Heart right ventricle (tissue), 16 donors: ENCODE measurements at regions not wholly inside any gene's neighbourhood (a gene's known extent, or its start where the extent isn't known, plus 50 kb on each side); places are given as distances from the start of the nearest gene placed in this dataset.
"Not testable (repeated sequence)": the region's sequence is repeated elsewhere in the genome, so short reads cannot be mapped to it uniquely, and the experiment has no call there.

ENCODE experiments used
- ATAC-seq, 8 donors: fragments of 200-7000 bp; cut with Tn5 transposase; one replicate each; pipeline ENCODE4 v1.9.1; 2020; ENCODE audit warnings: mild to moderate bottlenecking in 8 of 8, moderate library complexity in 8 of 8, moderate number of reproducible peaks in 1 of 8
- DNase-seq, 2 donors: peaks; one replicate each; pipeline ENCODE4 v3.0.0-alpha.2; 2020
- H3K27ac ChIP-seq, 10 donors: fragments of 200-600 bp; sonication (generic) in 2 of 10; one replicate each; pipeline versions ENCODE4 v1.5.0 to v1.8.0; 2020 to 2022; ENCODE audit warnings: mild to moderate bottlenecking in 3 of 10
- H3K27me3 ChIP-seq, 7 donors: fragments of 200-600 bp; one replicate each; pipeline ENCODE4 v1.8.0; 2021 to 2022; ENCODE audit warnings: mild to moderate bottlenecking in 2 of 7
- H3K36me3 ChIP-seq, 9 donors: fragments of 200-600 bp; sonication (generic) in 1 of 9; one replicate each; pipeline versions ENCODE4 v1.5.0 to v1.8.0; 2020 to 2022; ENCODE audit warnings: mild to moderate bottlenecking in 2 of 9
- H3K4me1 ChIP-seq, 9 donors: fragments of 200-600 bp; sonication (generic) in 1 of 9; one replicate each; pipeline versions ENCODE4 v1.5.0 to v1.8.0; 2020 to 2022; ENCODE audit warnings: mild to moderate bottlenecking in 4 of 9
- H3K4me3 ChIP-seq, 10 donors: fragments of 200-600 bp; sonication (generic) in 2 of 10; one replicate each; pipeline versions ENCODE4 v1.5.0 to v1.8.0; 2020 to 2022; ENCODE audit warnings: mild to moderate bottlenecking in 7 of 10, moderate library complexity in 2 of 10
- H3K9me3 ChIP-seq, 11 donors: fragments of 200-600 bp in 10 of 11; sonication (generic) in 2 of 11; one replicate each; pipeline versions ENCODE4 v1.5.0 to v1.8.0; 2013 to 2022; ENCODE audit warnings: mild to moderate bottlenecking in 2 of 11, control low read depth in 1 of 11, moderate library complexity in 1 of 11
- WGBS, 2 donors: extraction: QIAGEN DNeasy Blood & Tissue Kit; methylation state at CpG; one replicate each; pipeline ENCODE4 v1.1.7; 2013; ENCODE audit warnings: inconsistent platforms in 1 of 2; 5-methylcytosine and 5-hydroxymethylcytosine counted together
- intact Hi-C, 10 donors: fragments of 100-400 bp; cut with DNase I; formaldehyde crosslinking; loops; one replicate each; pipeline versions ENCODE4 v1.11.1 to v1.14.2; 2022
- TF ChIP-seq, protein P1 (sequence below), 9 donors: fragments of 200-600 bp; sonication (generic) in 2 of 9; IDR thresholded peaks; one replicate each; pipeline versions ENCODE4 v1.5.0 to v1.8.0; 2021 to 2022; ENCODE audit warnings: antibody characterized with exemption in 9 of 9, mild to moderate bottlenecking in 5 of 9, moderate library complexity in 1 of 9
- donor health status: Arrhythmogenic right ventricular cardiomyopathy.
- donor health status: ischemic (EF 13 %, LVEDD 7.1; RV severe dilation, severe dysfunction).
- donor health status: healthy with polysubstance abuse.
- donor health status: DM: no; HTN: yes; CAD: no.
- donor health status: DM: no; HTN: no; CAD: no.
- donor health status: ischemic (EF 25% LVEDD 6.9; RV normal size, moderate dysfunction).
- donor health status: ischemic (EF 25% LVEDD 5.7; RV mildly dilated, moderate dysfunction).
- donor health status: healthy.
- donor health status: DM: yes; HTN: yes; CAD: no.
- donor health status: Ischemic cardiomyopathy.
- donor health status: ischemic (EF 35%, LVEDD 5.7; RV mildly dilated, moderate dysfunction).
- donor health status: nonischemic (EF 11% LVEDD 7.7; RV severe dilation, severe dysfunction).
- donor health status: DM: yes; HTN: yes; CAD: no.
- donor health status: PGD.
- donor health status: ischemic (EF 29% LVEDD 5.4; RV normal size, mild dysfunction).
- donor health status: nonischemic (EF 23%, LVEDD 6.1; RV moderate dilation, normal function).

DNA sequence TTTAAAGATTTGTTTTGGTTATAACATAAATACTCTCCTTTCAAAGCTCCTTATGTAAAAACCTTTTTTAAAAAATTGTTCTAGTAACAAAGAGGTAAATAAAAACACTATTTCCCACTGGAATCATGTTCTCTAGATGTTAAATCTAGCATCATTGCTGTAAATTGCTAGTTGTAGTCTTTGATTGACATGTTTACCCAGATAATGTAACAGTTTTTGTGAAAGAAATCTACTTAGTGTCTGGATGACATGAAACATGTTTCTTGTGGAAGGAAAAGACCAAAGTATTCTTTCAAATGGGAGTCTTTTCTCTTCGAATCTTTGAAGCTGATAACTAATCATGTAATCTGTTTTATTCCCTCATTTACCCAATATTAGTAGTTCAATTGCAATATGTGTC is 1565.9 kb upstream of the WWC1 start:
- TF ChIP-seq, protein P1, sequence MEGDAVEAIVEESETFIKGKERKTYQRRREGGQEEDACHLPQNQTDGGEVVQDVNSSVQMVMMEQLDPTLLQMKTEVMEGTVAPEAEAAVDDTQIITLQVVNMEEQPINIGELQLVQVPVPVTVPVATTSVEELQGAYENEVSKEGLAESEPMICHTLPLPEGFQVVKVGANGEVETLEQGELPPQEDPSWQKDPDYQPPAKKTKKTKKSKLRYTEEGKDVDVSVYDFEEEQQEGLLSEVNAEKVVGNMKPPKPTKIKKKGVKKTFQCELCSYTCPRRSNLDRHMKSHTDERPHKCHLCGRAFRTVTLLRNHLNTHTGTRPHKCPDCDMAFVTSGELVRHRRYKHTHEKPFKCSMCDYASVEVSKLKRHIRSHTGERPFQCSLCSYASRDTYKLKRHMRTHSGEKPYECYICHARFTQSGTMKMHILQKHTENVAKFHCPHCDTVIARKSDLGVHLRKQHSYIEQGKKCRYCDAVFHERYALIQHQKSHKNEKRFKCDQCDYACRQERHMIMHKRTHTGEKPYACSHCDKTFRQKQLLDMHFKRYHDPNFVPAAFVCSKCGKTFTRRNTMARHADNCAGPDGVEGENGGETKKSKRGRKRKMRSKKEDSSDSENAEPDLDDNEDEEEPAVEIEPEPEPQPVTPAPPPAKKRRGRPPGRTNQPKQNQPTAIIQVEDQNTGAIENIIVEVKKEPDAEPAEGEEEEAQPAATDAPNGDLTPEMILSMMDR (IDR thresholded peaks at IDR 0.05) = no peak
- H3K27ac ChIP-seq = no peak overlapping the region
- no peaks in the 10 kb centered on the region for H3K4me1 ChIP-seq
- H3K4me3 ChIP-seq = no peak overlapping the region
- H3K36me3 ChIP-seq = no peaks in the 10 kb centered on the region
- DNase-seq (no peak), ATAC-seq (no peak)
- peaks cover 0 to 8% (median 0%) of the 10 kb centered on the region in 11 donors for H3K9me3 ChIP-seq
- WGBS, 2 donors = 31 to 37% methylated on average over 1 of the region's 1 CpG
- intact Hi-C loops = no loop called here
- no peaks in the 10 kb centered on the region for H3K27me3 ChIP-seq

DNA sequence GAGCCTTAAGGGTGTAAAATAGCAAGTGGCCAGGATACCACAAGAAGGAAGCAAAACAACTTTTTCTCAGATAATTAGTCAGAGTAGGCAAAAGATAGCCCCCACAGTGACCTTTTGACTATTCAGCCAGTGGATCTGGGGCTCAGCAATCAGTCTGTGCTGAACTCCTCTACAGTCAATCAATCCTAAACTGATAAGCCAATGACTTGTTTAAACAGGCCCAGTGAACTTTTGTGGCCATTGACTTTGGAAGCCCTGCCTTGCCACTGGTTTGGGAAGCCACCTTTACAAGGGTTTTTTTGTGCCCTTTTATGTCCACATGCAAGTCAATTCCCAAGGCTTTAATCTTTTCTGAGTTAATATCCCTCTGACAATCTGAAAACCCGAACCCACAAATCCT is 1565.0 kb upstream of the WWC1 start:
- ATAC-seq = no peak
- Histone ChIP-seq H3K36me3 (no peaks in the 10 kb centered on the region), H3K27ac (no peak overlapping the region), H3K4me1 (no peaks in the 10 kb centered on the region), H3K4me3 (no peak overlapping the region), H3K9me3 (peaks cover 0 to 6% (median 0%) of the 10 kb centered on the region in 11 donors), H3K27me3 (no peaks in the 10 kb centered on the region)
- 58 to 59% methylated on average over 1 of the region's 1 CpG for WGBS, 2 donors
- no peak for DNase-seq
- TF ChIP-seq, protein P1 (IDR thresholded peaks at IDR 0.05) = no peak
- intact Hi-C loops = no loop called here

DNA sequence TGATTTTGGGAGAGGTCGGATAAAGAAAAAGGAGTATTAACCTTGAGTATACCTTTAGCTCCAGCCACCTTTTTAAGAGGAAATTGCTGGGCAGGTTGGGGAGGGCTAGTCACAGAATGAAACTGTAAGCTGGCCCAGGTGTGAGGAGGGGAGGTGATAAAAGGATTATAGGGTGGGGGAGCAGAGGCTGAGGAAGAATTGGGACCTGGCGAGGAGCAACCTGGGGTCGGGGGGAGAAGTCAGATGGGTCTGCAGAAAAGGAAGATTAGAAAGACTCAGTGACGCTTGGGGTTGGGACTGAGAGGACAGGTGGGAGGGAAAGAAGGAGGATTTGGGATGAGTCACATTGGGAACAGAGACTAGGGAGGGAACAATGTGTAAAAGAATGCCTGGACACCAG is 1548.5 kb upstream of the WWC1 start:
- intact Hi-C loops, H3K4me3 ChIP-seq, H3K4me1 ChIP-seq, H3K27me3 ChIP-seq, DNase-seq, H3K36me3 ChIP-seq, ATAC-seq, H3K9me3 ChIP-seq, H3K27ac ChIP-seq: not testable (repeated sequence)
- 81 to 85% methylated on average over 4 of the region's 4 CpGs for WGBS, 2 donors

DNA sequence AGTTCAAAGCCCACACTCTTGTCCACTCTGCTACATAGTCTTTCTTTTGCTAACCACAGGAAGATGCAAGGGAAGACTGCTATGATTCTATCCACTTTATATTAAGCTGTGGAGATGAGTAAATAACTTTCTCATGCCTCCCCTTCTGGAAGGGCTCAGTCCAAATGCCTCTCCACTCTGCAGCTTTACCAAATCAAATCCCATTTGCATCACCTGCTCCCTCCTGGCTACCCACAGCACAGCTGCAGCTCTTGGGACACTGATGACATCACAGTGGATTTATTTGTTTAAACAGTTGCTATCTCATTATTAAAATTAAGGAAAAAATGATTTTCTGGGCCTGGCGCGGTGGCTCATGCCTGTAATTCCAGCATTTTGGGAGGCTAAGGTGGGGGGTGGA is 1544.9 kb upstream of the WWC1 start:
- Histone ChIP-seq H3K36me3 (no peaks in the 10 kb centered on the region), H3K4me3 (no peak overlapping the region), H3K9me3 (no peaks in the 10 kb centered on the region), H3K4me1 (no peaks in the 10 kb centered on the region), H3K27me3 (no peaks in the 10 kb centered on the region), H3K27ac (no peak overlapping the region)
- ATAC-seq (no peak), DNase-seq (no peak)
- 93 to 96% methylated on average over 2 of the region's 2 CpGs for WGBS, 2 donors
- intact Hi-C loops = no loop called here
- TF ChIP-seq, protein P1 (IDR thresholded peaks at IDR 0.05) = no peak

DNA sequence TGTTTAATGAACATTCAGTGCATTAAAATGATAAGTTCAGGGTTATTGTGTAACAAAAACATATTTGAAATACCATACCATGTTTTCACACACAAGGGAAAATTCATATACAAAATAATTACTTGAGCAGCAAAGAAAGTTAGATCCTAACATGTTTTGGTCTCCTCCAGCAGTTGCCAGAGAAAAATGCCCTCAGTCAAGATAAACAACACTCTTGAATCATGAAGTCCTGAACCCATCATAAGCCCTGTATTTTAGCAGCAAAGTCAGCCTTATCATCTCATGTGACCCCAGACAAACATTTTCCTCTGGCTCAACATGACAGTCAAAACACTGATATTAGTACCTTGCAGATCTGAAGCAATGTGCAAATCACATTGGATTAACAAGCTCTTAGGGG is 1541.1 kb upstream of the WWC1 start:
- DNase-seq (no peak), ATAC-seq (no peak)
- H3K4me3 ChIP-seq = no peak overlapping the region
- intact Hi-C loops = no loop called here
- H3K36me3 ChIP-seq = no peaks in the 10 kb centered on the region
- H3K27ac ChIP-seq = no peak overlapping the region
- peaks cover 0 to under 1% (median 0%) of the 10 kb centered on the region in 11 donors for H3K9me3 ChIP-seq
- no peaks in the 10 kb centered on the region for H3K27me3 ChIP-seq
- no peaks in the 10 kb centered on the region for H3K4me1 ChIP-seq
- TF ChIP-seq, protein P1 (IDR thresholded peaks at IDR 0.05) = no peak
